DMS 273 (cell line): ENCODE measurements at regions not wholly inside any gene's neighbourhood (a gene's known extent, or its start where the extent isn't known, plus 50 kb on each side); places are given as distances from the start of the nearest gene placed in this dataset.

ENCODE experiments used
- DNase-seq: peaks from one replicate; lab custom pipeline; 2025; ENCODE audit not compliant: unreplicated experiment; lab: John Stamatoyannopoulos, UW

DNA sequence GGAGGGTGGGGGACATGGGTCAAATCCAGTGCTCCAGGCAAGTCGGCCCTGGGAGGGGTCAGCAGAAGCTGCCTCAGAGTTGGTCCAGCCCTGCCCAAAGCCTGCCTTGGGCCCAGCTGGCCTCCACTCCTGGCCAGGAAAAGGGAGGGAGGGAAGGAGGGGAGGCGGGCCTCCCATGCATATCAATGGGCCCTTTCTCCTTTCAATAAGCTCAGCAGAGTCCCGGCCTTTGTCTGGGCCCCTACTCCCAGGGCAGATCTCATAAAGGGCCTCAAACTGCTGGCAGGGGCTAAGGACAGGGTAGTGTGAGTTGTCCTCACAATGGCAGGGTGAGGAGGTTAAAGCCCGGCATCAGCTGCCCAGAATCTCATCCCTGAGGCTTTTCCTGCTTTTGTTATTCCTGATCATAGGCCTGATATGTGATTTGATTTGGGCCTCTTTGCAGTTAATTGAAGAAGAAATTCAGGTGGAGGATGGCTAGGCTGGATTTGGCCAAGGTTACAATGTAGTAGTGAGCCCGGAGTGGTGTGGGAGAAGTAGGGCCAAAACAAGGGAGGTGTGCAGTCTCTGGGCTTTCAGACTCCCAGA lies 121.1 kb upstream of the ATP6AP2 start:
- no peak for DNase-seq

DNA sequence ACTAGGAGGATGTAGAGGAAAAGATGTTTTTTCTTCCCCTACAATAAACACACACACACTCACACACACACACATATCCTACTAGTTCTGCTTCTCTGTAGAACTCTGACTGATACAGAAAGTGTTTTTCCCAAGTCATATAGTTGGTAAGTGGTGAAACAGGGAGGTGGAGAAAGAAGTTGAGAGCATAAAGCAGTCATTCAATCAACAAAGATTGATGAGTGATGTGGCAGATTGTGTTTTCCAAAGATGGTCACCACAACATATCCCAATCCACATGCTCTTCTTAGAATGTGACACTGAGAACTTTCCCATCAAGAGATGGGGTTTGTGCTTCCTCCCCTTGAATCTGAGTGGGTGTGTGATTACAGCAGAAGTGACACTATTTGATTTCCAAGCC lies 123.4 kb upstream of the ATP6AP2 start:
- DNase-seq: no peak

GRCh38 chrX:40452031-40452430 lies 128.7 kb upstream of the ATP6AP2 start:
- no peak for DNase-seq

GRCh38 chrX:40449956-40450706 lies 130.6 kb upstream of the ATP6AP2 start:
- no peak for DNase-seq

GRCh38 chrX:40449396-40449795 lies 131.4 kb upstream of the ATP6AP2 start:
- DNase-seq: peak; percentile 33

DNA sequence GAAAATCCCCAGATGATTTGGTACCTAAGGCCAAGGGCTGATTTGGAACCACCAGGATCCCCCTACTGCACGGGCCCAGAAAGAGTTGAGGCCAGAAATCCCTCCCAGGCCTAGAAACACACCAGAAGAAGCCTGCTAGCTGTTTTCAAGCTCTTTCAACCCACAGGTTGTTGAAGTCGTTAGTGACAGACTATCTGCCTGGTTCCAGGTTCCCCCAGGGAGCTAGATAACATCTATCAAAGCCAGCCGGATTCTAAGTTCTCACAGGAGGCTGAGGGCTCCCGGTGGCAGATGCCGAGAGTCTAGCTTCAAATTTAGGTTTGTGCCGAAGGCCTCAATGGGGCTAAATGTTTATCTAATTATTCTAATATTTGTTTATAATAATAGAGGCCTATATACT lies 132.0 kb upstream of the ATP6AP2 start:
- peak; percentile 60 for DNase-seq

DNA sequence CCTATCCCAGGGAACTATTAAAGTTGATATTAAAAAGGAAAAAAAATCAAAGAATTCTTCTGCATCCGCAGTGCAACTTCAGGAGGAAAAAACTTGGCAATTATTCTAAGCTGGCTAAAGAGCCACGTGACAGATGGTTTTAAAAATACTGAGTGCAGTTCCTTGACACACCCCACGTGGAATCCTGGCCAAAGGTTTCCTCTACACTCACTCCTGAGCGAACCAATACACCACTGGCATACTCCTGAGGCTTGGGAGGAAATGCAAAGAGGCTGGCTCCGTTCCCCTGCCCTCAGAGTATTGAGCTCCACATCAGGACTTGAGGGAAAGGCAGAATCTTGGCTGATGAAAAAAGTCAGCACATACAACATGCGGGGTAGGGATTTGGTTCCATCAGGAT lies 133.8 kb upstream of the ATP6AP2 start:
- peak; percentile 20 for DNase-seq

- no peak for DNase-seq
These were observed 135.1 kb upstream of the ATP6AP2 start for GRCh38 chrX:40445691-40446090.

DNA sequence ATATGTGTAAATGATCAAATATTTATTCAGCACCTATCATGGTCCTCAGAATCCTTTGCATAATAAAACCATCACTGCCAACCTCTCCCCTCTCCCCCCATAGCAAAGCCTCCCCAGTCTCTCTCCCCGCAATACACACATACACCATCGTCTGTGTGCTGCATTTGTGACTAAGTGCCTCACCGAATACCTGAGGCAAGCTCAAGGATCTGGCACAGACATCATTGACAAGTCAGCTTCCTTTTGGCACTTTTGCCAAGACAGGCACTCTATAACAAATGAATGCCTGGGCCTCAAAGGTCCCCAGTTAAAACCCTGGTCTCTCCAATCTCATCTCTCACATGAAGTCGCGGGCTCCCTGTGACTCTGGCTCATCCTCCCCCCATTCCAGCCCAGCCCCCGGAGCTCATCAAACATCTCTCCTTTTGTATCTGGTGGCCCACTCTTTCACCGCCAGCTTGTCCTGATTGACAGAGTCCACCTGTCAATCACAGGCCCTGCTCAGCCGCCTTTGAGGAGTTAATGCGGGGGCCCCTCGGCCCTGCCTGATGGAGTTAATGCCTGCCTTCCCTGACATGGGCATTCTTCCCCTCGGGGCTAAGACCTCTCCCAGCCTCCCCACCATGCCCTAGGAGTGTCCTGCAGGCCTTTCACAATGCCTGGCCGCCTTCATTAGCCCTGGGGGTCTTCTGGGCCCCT lies 135.8 kb upstream of the ATP6AP2 start:
- DNase-seq: no peak

DNA sequence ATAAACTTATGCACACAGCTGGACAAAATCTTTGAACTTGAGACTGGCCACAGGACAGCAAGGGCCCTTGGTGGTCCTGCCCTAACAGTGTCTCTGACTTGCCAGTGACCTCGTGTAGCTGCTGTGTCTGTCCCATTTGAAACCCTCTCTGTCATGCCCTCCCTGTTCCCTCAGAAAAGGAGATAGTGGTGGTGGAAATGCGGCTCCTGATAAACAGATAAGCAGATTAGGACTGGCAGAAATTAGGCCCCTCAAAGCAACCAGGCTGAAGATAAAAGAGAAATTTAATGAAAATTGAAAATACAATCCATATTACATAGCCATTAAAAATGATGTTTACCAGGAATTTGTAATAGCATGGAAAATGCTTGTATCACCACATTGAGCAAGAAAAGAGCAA lies 136.6 kb upstream of the ATP6AP2 start:
- no peak for DNase-seq

- peak; percentile 46 for DNase-seq
These were observed 139.9 kb upstream of the ATP6AP2 start for GRCh38 chrX:40440866-40441265.

GRCh38 chrX:40439625-40440532 lies 140.9 kb upstream of the ATP6AP2 start:
- no peak for DNase-seq

DNA sequence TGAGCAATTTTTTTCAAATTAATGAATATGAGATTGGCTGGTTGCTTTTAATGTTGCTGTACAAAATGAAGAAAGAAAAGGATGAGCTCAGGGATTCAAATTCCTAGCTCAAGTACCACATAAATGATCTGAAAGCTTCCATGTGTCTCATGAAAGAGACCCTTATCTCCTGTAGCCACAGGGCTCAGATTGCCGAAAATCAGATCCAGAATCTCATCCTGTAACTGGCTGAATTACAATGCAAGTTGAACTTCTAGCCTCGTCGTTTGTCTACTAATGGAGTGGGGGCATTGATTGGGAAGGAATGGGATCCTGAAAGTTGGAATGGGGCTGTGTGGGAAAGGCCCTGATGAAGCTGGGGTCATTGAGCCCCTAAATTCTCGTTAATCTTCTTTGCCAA lies 143.4 kb upstream of the ATP6AP2 start:
- DNase-seq: no peak

GRCh38 chrX:40434947-40435346 lies 145.8 kb upstream of the ATP6AP2 start:
- DNase-seq: peak; percentile 93

DNA sequence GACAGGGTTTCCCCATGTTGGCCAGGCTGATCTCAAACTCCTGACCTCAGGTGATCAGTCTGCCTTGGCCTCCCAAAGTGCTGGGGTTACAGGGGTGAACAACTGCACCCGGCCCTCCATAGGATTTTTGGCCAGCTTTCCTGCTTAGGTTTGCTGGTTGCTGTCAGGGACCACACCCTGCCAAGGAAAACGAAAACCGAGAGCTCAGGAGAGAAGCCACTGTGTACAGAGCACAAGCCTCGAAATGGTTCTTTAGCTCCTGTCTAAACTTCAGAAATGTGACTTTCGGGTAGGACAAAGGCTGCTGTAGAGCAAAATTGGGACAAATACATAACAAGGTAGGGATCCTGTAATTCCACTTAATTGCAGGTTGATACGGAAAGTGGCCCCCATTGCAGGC lies 146.3 kb upstream of the ATP6AP2 start:
- DNase-seq: peak; percentile 52

GRCh38 chrX:40433160-40433559 lies 147.6 kb upstream of the ATP6AP2 start:
- no peak for DNase-seq

DNA sequence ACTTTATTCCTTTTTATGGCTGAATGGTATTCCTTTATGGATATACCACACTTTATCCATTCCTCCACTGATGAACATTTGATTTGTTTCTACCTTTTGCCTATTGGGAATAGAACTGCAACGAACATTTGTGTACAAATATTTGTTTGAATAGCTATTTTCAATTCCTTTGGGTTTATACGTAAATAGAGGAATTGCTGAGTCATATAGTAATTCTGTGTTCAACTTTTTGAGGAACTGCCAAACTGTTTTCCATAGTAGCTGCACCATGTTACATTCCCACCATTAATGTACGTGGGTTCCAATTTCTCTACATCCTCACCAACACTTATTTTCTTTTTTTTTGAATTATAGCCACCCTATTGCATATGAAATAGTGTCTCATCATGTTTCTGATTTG lies 156.5 kb upstream of the ATP6AP2 start:
- no peak for DNase-seq

- peak; percentile 20 for DNase-seq
These were observed 157.5 kb upstream of the ATP6AP2 start for GRCh38 chrX:40423299-40423698.

- DNase-seq: no peak
These were observed 158.7 kb upstream of the ATP6AP2 start for GRCh38 chrX:40422021-40422420.

GRCh38 chrX:40420899-40421729 lies 159.7 kb upstream of the ATP6AP2 start:
- DNase-seq: peak; percentile 44
